ENCODE measurements at regions not wholly inside any gene's neighbourhood (a gene's known extent, or its start where the extent isn't known, plus 50 kb on each side); places are given as distances from the start of the nearest gene placed in this dataset.

- TF ChIP-seq, protein P1, sequence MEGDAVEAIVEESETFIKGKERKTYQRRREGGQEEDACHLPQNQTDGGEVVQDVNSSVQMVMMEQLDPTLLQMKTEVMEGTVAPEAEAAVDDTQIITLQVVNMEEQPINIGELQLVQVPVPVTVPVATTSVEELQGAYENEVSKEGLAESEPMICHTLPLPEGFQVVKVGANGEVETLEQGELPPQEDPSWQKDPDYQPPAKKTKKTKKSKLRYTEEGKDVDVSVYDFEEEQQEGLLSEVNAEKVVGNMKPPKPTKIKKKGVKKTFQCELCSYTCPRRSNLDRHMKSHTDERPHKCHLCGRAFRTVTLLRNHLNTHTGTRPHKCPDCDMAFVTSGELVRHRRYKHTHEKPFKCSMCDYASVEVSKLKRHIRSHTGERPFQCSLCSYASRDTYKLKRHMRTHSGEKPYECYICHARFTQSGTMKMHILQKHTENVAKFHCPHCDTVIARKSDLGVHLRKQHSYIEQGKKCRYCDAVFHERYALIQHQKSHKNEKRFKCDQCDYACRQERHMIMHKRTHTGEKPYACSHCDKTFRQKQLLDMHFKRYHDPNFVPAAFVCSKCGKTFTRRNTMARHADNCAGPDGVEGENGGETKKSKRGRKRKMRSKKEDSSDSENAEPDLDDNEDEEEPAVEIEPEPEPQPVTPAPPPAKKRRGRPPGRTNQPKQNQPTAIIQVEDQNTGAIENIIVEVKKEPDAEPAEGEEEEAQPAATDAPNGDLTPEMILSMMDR (IDR thresholded peaks at IDR 0.05) = no peak
- TF ChIP-seq POLR2AphosphoS5 (IDR thresholded peaks at IDR 0.05) (no peak), POLR2A (IDR thresholded peaks at IDR 0.05; ENCODE audit: low read depth) (no peak), EP300 (IDR thresholded peaks at IDR 0.05) (no peak)
Observed at GRCh38 chr15:58327958-58328357, 103.8 kb upstream of the LIPC start.
